A549 (cell line): ENCODE measurements at regions not wholly inside any gene's neighbourhood (a gene's known extent, or its start where the extent isn't known, plus 50 kb on each side); places are given as distances from the start of the nearest gene placed in this dataset.

ENCODE experiments used
- ATAC-seq, 2 experiments: fragments of 200-7000 bp in 1 of 2; fragments of >200 bp in 1 of 2; cut with Nextera tagmentation in 1 of 2; cut with Tn5 transposase in 1 of 2; 3 replicates each; pipeline versions ENCODE4 v1.8.0 to v1.9.1; 2018 to 2020; ENCODE audit warnings: mild to moderate bottlenecking in 1 of 2, moderate library complexity in 1 of 2
- CTCF ChIA-PET: fragments of 300-600 bp; sonication (Branson Sonifier 250); formaldehyde crosslinking; extraction: SDS; loops from one replicate; lab custom pipeline; 2021; ENCODE audit warnings: antibody characterized with exemption, inconsistent platforms; lab: Yijun Ruan, JAX
- POLR2A ChIA-PET: fragments of 350-600 bp; formaldehyde crosslinking; extraction: SDS; loops from one replicate; lab custom pipeline; 2021; ENCODE audit warnings: antibody characterized with exemption, inconsistent platforms; lab: Yijun Ruan, JAX
- DNase-seq, 2 experiments: peaks; one replicate each; pipeline versions ENCODE4 v3.0.0 to v3.0.0-alpha.2; 2011 to 2016; ENCODE audit warnings: low read depth in 1 of 2, low spot score in 1 of 2
- FAIRE-seq: peaks from 2 replicates; lab custom pipeline; 2011; peaks lifted over from hg19 to GRCh38; lab: Jason Lieb, UNC
- H3K27ac ChIP-seq, 2 experiments: fragments of >200 bp; sonication (Bioruptor Twin); formaldehyde crosslinking; 3 replicates each; pipeline ENCODE4 v1.5.1; 2016 to 2017
- H3K4me1 ChIP-seq: fragments of >200 bp; sonication (Bioruptor Twin); formaldehyde crosslinking; 3 replicates; pipeline ENCODE4 v1.6.1; 2016
- H3K4me2 ChIP-seq: fragments of >200 bp; sonication (Bioruptor Twin); formaldehyde crosslinking; 3 replicates; pipeline ENCODE4 v1.6.1; 2016
- H3K4me3 ChIP-seq: fragments of >200 bp; sonication (Bioruptor Twin); formaldehyde crosslinking; 3 replicates; pipeline ENCODE4 v1.5.1; 2016
- H3K9me3 ChIP-seq: fragments of >200 bp; sonication (Bioruptor Twin); formaldehyde crosslinking; 3 replicates; pipeline ENCODE4 v1.6.1; 2016
- CHD2 ChIP-seq: fragments of 150-350 bp; IDR thresholded peaks from 2 replicates; pipeline ENCODE4 v1.6.1; 2014; ENCODE audit warnings: low read length; ENCODE audit not compliant: partially characterized antibody
- EHF ChIP-seq: fragments of 250-450 bp; sonication (Bioruptor Pico); IDR thresholded peaks from 2 replicates; pipeline ENCODE4 v1.5.0; 2020; ENCODE audit warnings: mild to moderate bottlenecking
- EHMT2 ChIP-seq: fragments of 200-600 bp; sonication (generic); IDR thresholded peaks from 2 replicates; pipeline ENCODE4 v1.6.1; 2016; ENCODE audit warnings: antibody characterized with exemption, low read depth, mild to moderate bottlenecking, moderate library complexity
- FOSL2 ChIP-seq, 2 experiments: fragments of 450-650 bp in 1 of 2; fragments of >200 bp in 1 of 2; sonication (Bioruptor Twin) in 1 of 2; formaldehyde crosslinking; IDR thresholded peaks; 2 replicates each; pipeline versions ENCODE4 v1.5.0 to v1.6.1; 2016 to 2020; ENCODE audit warnings: mild to moderate bottlenecking in 1 of 2, moderate library complexity in 1 of 2
- HDAC2 ChIP-seq: fragments of 200-600 bp; sonication (generic); IDR thresholded peaks from 2 replicates; pipeline ENCODE4 v1.6.1; 2016
- HEYL ChIP-seq: fragments of 250-450 bp; sonication (Bioruptor Pico); IDR thresholded peaks from 2 replicates; pipeline ENCODE4 v1.8.0; 2021; ENCODE audit warnings: mild to moderate bottlenecking, moderate library complexity
- HOXA7 ChIP-seq: fragments of 250-450 bp; sonication (Bioruptor Pico); IDR thresholded peaks from 2 replicates; pipeline ENCODE4 v1.5.0; 2020; ENCODE audit warnings: mild to moderate bottlenecking, moderate library complexity
- HOXB5 ChIP-seq: fragments of 250-450 bp; sonication (Bioruptor Pico); IDR thresholded peaks from 2 replicates; pipeline ENCODE4 v1.5.0; 2020; ENCODE audit warnings: mild to moderate bottlenecking, moderate library complexity
- JUN ChIP-seq, 2 experiments: fragments of >200 bp; sonication (Bioruptor Twin); formaldehyde crosslinking; IDR thresholded peaks; 2 replicates in 1 of 2; 3 replicates in 1 of 2; pipeline ENCODE4 v1.6.1; 2016 to 2017
- KDM1A ChIP-seq: fragments of 200-600 bp; sonication (generic); IDR thresholded peaks from 2 replicates; pipeline ENCODE4 v1.6.1; 2016; ENCODE audit warnings: low read depth, mild to moderate bottlenecking
- MAFK ChIP-seq: fragments of 450-650 bp; IDR thresholded peaks from 2 replicates; pipeline ENCODE4 v1.6.1; 2014; ENCODE audit not compliant: partially characterized antibody
- MYC ChIP-seq: IDR thresholded peaks from 2 replicates; pipeline ENCODE4 v1.6.1; 2012; ENCODE audit warnings: mild to moderate bottlenecking, inconsistent platforms, low read length, improper control_type of control experiment, borderline replicate concordance
- NPAS2 ChIP-seq: fragments of 250-450 bp; sonication (Bioruptor Pico); IDR thresholded peaks from 2 replicates; pipeline ENCODE4 v1.8.0; 2022; ENCODE audit warnings: mild to moderate bottlenecking, moderate library complexity, borderline replicate concordance
- PHF8 ChIP-seq: fragments of 200-600 bp; sonication (generic); IDR thresholded peaks from 2 replicates; pipeline ENCODE4 v1.6.1; 2016; ENCODE audit warnings: low read depth, mild to moderate bottlenecking, antibody characterized with exemption, moderate library complexity, borderline replicate concordance
- POLR2A ChIP-seq: IDR thresholded peaks from 2 replicates; pipeline ENCODE4 v1.6.1; 2012; ENCODE audit warnings: mild to moderate bottlenecking, low read length
- RAD21 ChIP-seq, 2 experiments: fragments of >200 bp in 1 of 2; sonication (Bioruptor Twin) in 1 of 2; formaldehyde crosslinking in 1 of 2; IDR thresholded peaks in 1 of 2; conservative IDR thresholded peaks in 1 of 2; 2 replicates in 1 of 2; 3 replicates in 1 of 2; pipeline ENCODE4 v1.6.1; 2012 to 2018; ENCODE audit warnings: inconsistent platforms in 1 of 2
- RARB ChIP-seq: fragments of 250-450 bp; sonication (Bioruptor Pico); IDR thresholded peaks from 2 replicates; pipeline ENCODE4 v1.8.0; 2021; ENCODE audit warnings: mild to moderate bottlenecking, moderate library complexity
- RCOR1 ChIP-seq: fragments of 150-350 bp; IDR thresholded peaks from 2 replicates; pipeline ENCODE4 v1.6.1; 2014; ENCODE audit warnings: antibody characterized with exemption, low read length, low read depth
- RFX5 ChIP-seq: fragments of 450-650 bp; IDR thresholded peaks from 2 replicates; pipeline ENCODE4 v1.7.1; 2014; ENCODE audit warnings: antibody characterized with exemption, mild to moderate bottlenecking, moderate library complexity
- TFCP2L1 ChIP-seq: fragments of 250-450 bp; sonication (Bioruptor Pico); IDR thresholded peaks from 2 replicates; pipeline ENCODE4 v1.5.0; 2021; ENCODE audit warnings: mild to moderate bottlenecking
- TP53 ChIP-seq: fragments of 250-450 bp; sonication (Bioruptor Pico); IDR thresholded peaks from 2 replicates; pipeline ENCODE4 v1.5.0; 2021; ENCODE audit warnings: mild to moderate bottlenecking, moderate library complexity
- ZNF302 ChIP-seq: fragments of 250-450 bp; sonication (Bioruptor Pico); IDR thresholded peaks from 2 replicates; pipeline ENCODE4 v1.9.0; 2021; ENCODE audit warnings: inconsistent platforms, mild to moderate bottlenecking, moderate library complexity
- WGBS: methylation state at CpG from one replicate; pipeline ENCODE4 v1.1.6; 2017; ENCODE audit errors: missing lambda C conversion rate; 5-methylcytosine and 5-hydroxymethylcytosine counted together
- TF ChIP-seq, protein P1 (sequence below): fragments of 200-600 bp; sonication (generic); IDR thresholded peaks from 2 replicates; pipeline ENCODE4 v1.6.1; 2016; ENCODE audit warnings: antibody characterized with exemption, mild to moderate bottlenecking, moderate library complexity
- TF ChIP-seq, protein P2 (sequence below): IDR thresholded peaks from 2 replicates; pipeline ENCODE4 v1.6.1; 2012; ENCODE audit warnings: low read depth, borderline replicate concordance
- TF ChIP-seq, protein P3 (sequence below): IDR thresholded peaks from 2 replicates; pipeline ENCODE4 v1.6.1; 2012
- TF ChIP-seq, protein P4 (sequence below): fragments of 450-650 bp; IDR thresholded peaks from 2 replicates; pipeline ENCODE4 v1.6.1; 2014; ENCODE audit warnings: antibody characterized with exemption
- TF ChIP-seq, protein P5 (sequence below): IDR thresholded peaks from 2 replicates; pipeline ENCODE4 v1.6.1; 2012

DNA sequence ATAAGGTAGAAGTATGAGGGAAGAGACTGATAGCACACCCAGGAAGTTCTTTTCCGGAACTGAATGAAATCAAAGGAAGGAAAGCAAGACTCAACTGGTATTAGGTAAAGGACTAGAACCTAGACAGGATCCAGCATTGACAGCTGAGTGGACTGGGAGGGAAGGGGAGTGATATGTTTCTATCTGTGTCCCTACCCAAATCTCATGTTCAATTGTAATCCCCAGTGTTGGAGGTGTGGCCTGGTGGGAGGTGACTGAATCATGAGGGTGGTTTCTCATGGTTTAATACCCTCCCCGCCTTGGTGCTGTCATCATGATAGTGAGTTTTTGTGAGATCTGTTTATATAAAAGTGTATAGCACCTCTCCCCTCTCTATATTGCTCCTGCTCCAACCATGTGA is 415.9 kb upstream of the KCNMB2 start (continued):
- TF ChIP-seq, protein P1, sequence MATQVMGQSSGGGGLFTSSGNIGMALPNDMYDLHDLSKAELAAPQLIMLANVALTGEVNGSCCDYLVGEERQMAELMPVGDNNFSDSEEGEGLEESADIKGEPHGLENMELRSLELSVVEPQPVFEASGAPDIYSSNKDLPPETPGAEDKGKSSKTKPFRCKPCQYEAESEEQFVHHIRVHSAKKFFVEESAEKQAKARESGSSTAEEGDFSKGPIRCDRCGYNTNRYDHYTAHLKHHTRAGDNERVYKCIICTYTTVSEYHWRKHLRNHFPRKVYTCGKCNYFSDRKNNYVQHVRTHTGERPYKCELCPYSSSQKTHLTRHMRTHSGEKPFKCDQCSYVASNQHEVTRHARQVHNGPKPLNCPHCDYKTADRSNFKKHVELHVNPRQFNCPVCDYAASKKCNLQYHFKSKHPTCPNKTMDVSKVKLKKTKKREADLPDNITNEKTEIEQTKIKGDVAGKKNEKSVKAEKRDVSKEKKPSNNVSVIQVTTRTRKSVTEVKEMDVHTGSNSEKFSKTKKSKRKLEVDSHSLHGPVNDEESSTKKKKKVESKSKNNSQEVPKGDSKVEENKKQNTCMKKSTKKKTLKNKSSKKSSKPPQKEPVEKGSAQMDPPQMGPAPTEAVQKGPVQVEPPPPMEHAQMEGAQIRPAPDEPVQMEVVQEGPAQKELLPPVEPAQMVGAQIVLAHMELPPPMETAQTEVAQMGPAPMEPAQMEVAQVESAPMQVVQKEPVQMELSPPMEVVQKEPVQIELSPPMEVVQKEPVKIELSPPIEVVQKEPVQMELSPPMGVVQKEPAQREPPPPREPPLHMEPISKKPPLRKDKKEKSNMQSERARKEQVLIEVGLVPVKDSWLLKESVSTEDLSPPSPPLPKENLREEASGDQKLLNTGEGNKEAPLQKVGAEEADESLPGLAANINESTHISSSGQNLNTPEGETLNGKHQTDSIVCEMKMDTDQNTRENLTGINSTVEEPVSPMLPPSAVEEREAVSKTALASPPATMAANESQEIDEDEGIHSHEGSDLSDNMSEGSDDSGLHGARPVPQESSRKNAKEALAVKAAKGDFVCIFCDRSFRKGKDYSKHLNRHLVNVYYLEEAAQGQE = no peak
- TF ChIP-seq ZNF302 (CRISPR knock-in tag) (no peak), PHF8 (no peak), RAD21 (conservative IDR thresholded peaks at IDR 0.05 in 1 of 2, IDR thresholded peaks at IDR 0.05 in 1 of 2) (no peak), JUN (IDR thresholded peaks at IDR 0.05) (no peak), TFCP2L1 (CRISPR knock-in tag) (no peak)

DNA sequence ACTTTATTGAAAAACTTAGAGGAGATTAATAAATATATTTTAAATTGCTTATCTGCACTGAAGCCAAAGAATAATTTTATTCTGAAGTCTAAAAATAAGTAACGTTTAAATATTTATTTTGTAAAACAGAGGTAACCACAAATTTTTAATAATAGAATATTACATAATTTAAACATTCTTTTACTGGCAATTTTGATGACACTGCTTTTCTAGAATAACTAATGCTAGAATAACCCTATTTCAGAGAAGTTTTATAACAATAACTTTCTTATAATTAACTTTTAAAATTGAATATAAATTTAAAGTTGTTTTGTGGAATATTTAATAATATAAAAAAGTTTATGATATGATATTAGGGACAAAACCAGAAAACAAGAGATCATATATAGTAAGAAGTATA is 409.6 kb upstream of the KCNMB2 start:
- DNase-seq = no peak
- H3K4me2 ChIP-seq = no peak overlapping the region
- no peak for ATAC-seq
- H3K4me1 ChIP-seq = no peaks in the 10 kb centered on the region
- no peaks in the 10 kb centered on the region for H3K9me3 ChIP-seq
- TF ChIP-seq EHF (CRISPR knock-in tag) (no peak), HOXA7 (CRISPR knock-in tag) (no peak)
- TF ChIP-seq, protein P2, sequence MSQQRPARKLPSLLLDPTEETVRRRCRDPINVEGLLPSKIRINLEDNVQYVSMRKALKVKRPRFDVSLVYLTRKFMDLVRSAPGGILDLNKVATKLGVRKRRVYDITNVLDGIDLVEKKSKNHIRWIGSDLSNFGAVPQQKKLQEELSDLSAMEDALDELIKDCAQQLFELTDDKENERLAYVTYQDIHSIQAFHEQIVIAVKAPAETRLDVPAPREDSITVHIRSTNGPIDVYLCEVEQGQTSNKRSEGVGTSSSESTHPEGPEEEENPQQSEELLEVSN = no peak
- ChIA-PET CTCF (no interaction called here), POLR2A (no interaction called here)
- 67% methylated on average over 1 of the region's 1 CpG for WGBS
- H3K4me3 ChIP-seq = no peak overlapping the region
- FAIRE-seq = no peak
- no peak overlapping the region for H3K27ac ChIP-seq

DNA sequence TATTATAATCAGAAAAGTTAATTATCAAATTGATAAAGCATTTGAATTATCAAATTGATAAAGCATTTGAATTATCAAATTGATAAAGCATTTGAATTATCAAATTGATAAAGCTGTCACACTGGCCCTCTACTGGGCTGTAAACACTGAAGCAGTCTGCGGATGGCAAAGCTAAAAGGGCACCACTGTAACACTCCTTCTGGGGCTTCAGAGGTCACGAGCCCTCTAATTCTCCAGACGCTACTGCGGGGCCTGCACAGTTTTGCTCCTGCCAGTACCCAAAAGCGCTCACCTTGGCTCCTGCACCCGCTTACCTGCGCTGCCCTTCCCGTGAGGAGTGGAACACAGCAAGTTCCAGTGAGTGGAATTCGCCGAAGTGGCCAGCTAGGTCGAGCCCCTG is 409.0 kb upstream of the KCNMB2 start:
- no peak for TF ChIP-seq EHMT2
- TF ChIP-seq HOXA7 (CRISPR knock-in tag) = no peak
- TF ChIP-seq NPAS2 (CRISPR knock-in tag) = no peak
- TF ChIP-seq, protein P3, sequence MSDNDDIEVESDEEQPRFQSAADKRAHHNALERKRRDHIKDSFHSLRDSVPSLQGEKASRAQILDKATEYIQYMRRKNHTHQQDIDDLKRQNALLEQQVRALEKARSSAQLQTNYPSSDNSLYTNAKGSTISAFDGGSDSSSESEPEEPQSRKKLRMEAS = no peak
- TF ChIP-seq RAD21 (conservative IDR thresholded peaks at IDR 0.05 in 1 of 2, IDR thresholded peaks at IDR 0.05 in 1 of 2) = no peak
- TF ChIP-seq, protein P4, sequence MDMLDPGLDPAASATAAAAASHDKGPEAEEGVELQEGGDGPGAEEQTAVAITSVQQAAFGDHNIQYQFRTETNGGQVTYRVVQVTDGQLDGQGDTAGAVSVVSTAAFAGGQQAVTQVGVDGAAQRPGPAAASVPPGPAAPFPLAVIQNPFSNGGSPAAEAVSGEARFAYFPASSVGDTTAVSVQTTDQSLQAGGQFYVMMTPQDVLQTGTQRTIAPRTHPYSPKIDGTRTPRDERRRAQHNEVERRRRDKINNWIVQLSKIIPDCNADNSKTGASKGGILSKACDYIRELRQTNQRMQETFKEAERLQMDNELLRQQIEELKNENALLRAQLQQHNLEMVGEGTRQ = no peak
- TF ChIP-seq FOSL2 (IDR thresholded peaks at IDR 0.05) = no peak
- no peak for TF ChIP-seq FOSL2 (CRISPR knock-in tag; IDR thresholded peaks at IDR 0.05)
- no peak for TF ChIP-seq HDAC2
- no peak for TF ChIP-seq MAFK
- TF ChIP-seq KDM1A = no peak
- no peak for TF ChIP-seq HOXB5 (CRISPR knock-in tag)
- no peak for TF ChIP-seq TP53
- TF ChIP-seq RCOR1 = no peak
- no peak for TF ChIP-seq MYC
- TF ChIP-seq, protein P5, sequence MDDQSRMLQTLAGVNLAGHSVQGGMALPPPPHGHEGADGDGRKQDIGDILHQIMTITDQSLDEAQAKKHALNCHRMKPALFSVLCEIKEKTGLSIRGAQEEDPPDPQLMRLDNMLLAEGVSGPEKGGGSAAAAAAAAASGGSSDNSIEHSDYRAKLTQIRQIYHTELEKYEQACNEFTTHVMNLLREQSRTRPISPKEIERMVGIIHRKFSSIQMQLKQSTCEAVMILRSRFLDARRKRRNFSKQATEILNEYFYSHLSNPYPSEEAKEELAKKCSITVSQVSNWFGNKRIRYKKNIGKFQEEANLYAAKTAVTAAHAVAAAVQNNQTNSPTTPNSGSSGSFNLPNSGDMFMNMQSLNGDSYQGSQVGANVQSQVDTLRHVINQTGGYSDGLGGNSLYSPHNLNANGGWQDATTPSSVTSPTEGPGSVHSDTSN = no peak
- no peak for TF ChIP-seq CHD2
- no peak for TF ChIP-seq RARB
- no peak for TF ChIP-seq RFX5
- TF ChIP-seq POLR2A = no peak
- no peak for TF ChIP-seq HEYL (CRISPR knock-in tag)
- DNase-seq (no peak), FAIRE-seq (no peak), ATAC-seq (no peak)
- Histone ChIP-seq H3K9me3 (no peaks in the 10 kb centered on the region), H3K27ac (no peak overlapping the region), H3K4me3 (no peak overlapping the region), H3K4me2 (no peak overlapping the region), H3K4me1 (no peaks in the 10 kb centered on the region)
- CTCF ChIA-PET = no interaction called here
- WGBS = 84% methylated on average over 11 of the region's 11 CpGs
- POLR2A ChIA-PET = no interaction called here
